ENCODE measurements at regions not wholly inside any gene's neighbourhood (a gene's known extent, or its start where the extent isn't known, plus 50 kb on each side); places are given as distances from the start of the nearest gene placed in this dataset.

- Histone ChIP-seq H3K4me1 (no peaks in the 10 kb centered on the region), H3K27me3 (replicated peaks; ENCODE audit: control insufficient read depth, insufficient read depth, low read length) (no peaks in the 10 kb centered on the region), H3K36me3 (ENCODE audit: control insufficient read depth, insufficient read depth, low read length) (no peaks in the 10 kb centered on the region), H3K4me3 (ENCODE audit: low read depth, low read length) (no peak overlapping the region), H3K9me3 (no peaks in the 10 kb centered on the region)
- ChIA-PET CTCF (interaction anchor here (0.6 kb wide), 1 partner anchor 40 kb away, joined by 4 read pairs; no protein-coding TSS in a partner anchor), POLR2A (no interaction called here)
- no peaks in the 10 kb centered on the region for H3K4me1 Mint-ChIP-seq (ENCODE audit: low read depth, unreplicated experiment)
- no TSS peak for BruUV-seq (replicated peaks)
- no peak for DNase-seq
- H3K36me3 Mint-ChIP-seq (ENCODE audit: insufficient read depth, unreplicated experiment): no peaks in the 10 kb centered on the region
- no peaks in the 10 kb centered on the region for H3K9me3 Mint-ChIP-seq (ENCODE audit: unreplicated experiment)
- no peaks in the 10 kb centered on the region for H3K27me3 Mint-ChIP-seq (ENCODE audit: insufficient read depth, unreplicated experiment)
- H3K27ac Mint-ChIP-seq (ENCODE audit: unreplicated experiment): no peak overlapping the region
- intact Hi-C loops (cut with micrococcal nuclease; ENCODE audit: unreplicated experiment): no loop called here
- H3K4me3 Mint-ChIP-seq (ENCODE audit: unreplicated experiment): no peak overlapping the region
- TF ChIP-seq CTCF (IDR thresholded peaks at IDR 0.05; ENCODE audit: insufficient read depth in 1 of 2, low read depth in 1 of 2, low read length in 1 of 2, severe bottlenecking in 1 of 2, unreplicated experiment in 1 of 2): no peak
These were observed 177.5 kb downstream of the LMO4 start for GRCh38 chr1:87506147-87506546.

GRCh38 chr1:87508247-87508787 is 179.6 kb downstream of the LMO4 start:
- Histone ChIP-seq H3K4me1 (no peaks in the 10 kb centered on the region; the same call in 1 of the 2 replicates), H3K4me3 (ENCODE audit: low read depth, low read length) (no peak overlapping the region), H3K27me3 (replicated peaks; ENCODE audit: control insufficient read depth, insufficient read depth, low read length) (no peaks in the 10 kb centered on the region), H3K36me3 (ENCODE audit: control insufficient read depth, insufficient read depth, low read length) (no peaks in the 10 kb centered on the region), H3K9me3 (no peaks in the 10 kb centered on the region)
- Mint-ChIP-seq H3K27ac (ENCODE audit: unreplicated experiment) (no peak overlapping the region), H3K27me3 (ENCODE audit: insufficient read depth, unreplicated experiment) (no peaks in the 10 kb centered on the region), H3K9me3 (ENCODE audit: unreplicated experiment) (no peaks in the 10 kb centered on the region), H3K4me3 (ENCODE audit: unreplicated experiment) (no peak overlapping the region), H3K36me3 (ENCODE audit: insufficient read depth, unreplicated experiment) (no peaks in the 10 kb centered on the region), H3K4me1 (ENCODE audit: low read depth, unreplicated experiment) (no peaks in the 10 kb centered on the region)
- no peak for TF ChIP-seq CTCF (IDR thresholded peaks at IDR 0.05; ENCODE audit: insufficient read depth in 1 of 2, low read depth in 1 of 2, low read length in 1 of 2, severe bottlenecking in 1 of 2, unreplicated experiment in 1 of 2)
- DNase-seq: no peak
- BruUV-seq (replicated peaks): no TSS peak
- POLR2A ChIA-PET: no interaction called here
- intact Hi-C loops (cut with micrococcal nuclease; ENCODE audit: unreplicated experiment): no loop called here
- CTCF ChIA-PET: no interaction called here

GRCh38 chr1:87510540-87510939 is 181.9 kb downstream of the LMO4 start:
- Histone ChIP-seq H3K9me3 (no peaks in the 10 kb centered on the region), H3K27me3 (replicated peaks; ENCODE audit: control insufficient read depth, insufficient read depth, low read length) (no peaks in the 10 kb centered on the region), H3K4me3 (ENCODE audit: low read depth, low read length) (no peak overlapping the region), H3K36me3 (ENCODE audit: control insufficient read depth, insufficient read depth, low read length) (no peaks in the 10 kb centered on the region), H3K4me1 (peaks cover 6% of the 10 kb centered on the region; the same call in 1 of the 2 replicates)
- ChIA-PET CTCF (no interaction called here), POLR2A (no interaction called here)
- H3K27ac Mint-ChIP-seq (ENCODE audit: unreplicated experiment): no peak overlapping the region
- H3K36me3 Mint-ChIP-seq (ENCODE audit: insufficient read depth, unreplicated experiment): no peaks in the 10 kb centered on the region
- no peaks in the 10 kb centered on the region for H3K27me3 Mint-ChIP-seq (ENCODE audit: insufficient read depth, unreplicated experiment)
- intact Hi-C loops (cut with micrococcal nuclease; ENCODE audit: unreplicated experiment): no loop called here
- no peak overlapping the region for H3K4me3 Mint-ChIP-seq (ENCODE audit: unreplicated experiment)
- no peak for TF ChIP-seq CTCF (IDR thresholded peaks at IDR 0.05; ENCODE audit: insufficient read depth in 1 of 2, low read depth in 1 of 2, low read length in 1 of 2, severe bottlenecking in 1 of 2, unreplicated experiment in 1 of 2)
- peaks cover 8% of the 10 kb centered on the region for H3K4me1 Mint-ChIP-seq (ENCODE audit: low read depth, unreplicated experiment)
- no peaks in the 10 kb centered on the region for H3K9me3 Mint-ChIP-seq (ENCODE audit: unreplicated experiment)
- no TSS peak for BruUV-seq (replicated peaks)
- no peak for DNase-seq

Measured in Caco-2 (cell line).